Activated naive CD4-positive, alpha-beta T cell treated with anti-CD3 and anti-CD28 coated beads, Interleukin-2, amount 50 U/mL, for 72 hours (primary cell): ENCODE measurements at regions not wholly inside any gene's neighbourhood (a gene's known extent, or its start where the extent isn't known, plus 50 kb on each side); places are given as distances from the start of the nearest gene placed in this dataset.

ENCODE experiments used
- ATAC-seq, 2 donors: fragments of 150-1000 bp; cut with Tn5 transposase; 2 replicates each; pipeline ENCODE4 v1.10.0; 2021; ENCODE audit warnings: mild to moderate bottlenecking in 2 of 2, moderate library complexity in 2 of 2
- DNase-seq, 2 donors: peaks; one replicate each; pipeline ENCODE4 v3.0.0; 2021 to 2022; ENCODE audit warnings: low spot score in 2 of 2
- H3K27ac Mint-ChIP-seq, 2 donors: one replicate each; pipeline ENCODE4 v1.8.0; 2022; ENCODE audit warnings: mild to moderate bottlenecking in 2 of 2, mixed read lengths in 2 of 2
- H3K36me3 Mint-ChIP-seq, 2 donors: one replicate each; pipeline ENCODE4 v1.8.0; 2022; ENCODE audit warnings: mixed read lengths in 2 of 2
- H3K9me3 Mint-ChIP-seq, 2 donors: one replicate each; pipeline ENCODE4 v1.8.0; 2022; ENCODE audit warnings: mixed read lengths in 2 of 2

DNA sequence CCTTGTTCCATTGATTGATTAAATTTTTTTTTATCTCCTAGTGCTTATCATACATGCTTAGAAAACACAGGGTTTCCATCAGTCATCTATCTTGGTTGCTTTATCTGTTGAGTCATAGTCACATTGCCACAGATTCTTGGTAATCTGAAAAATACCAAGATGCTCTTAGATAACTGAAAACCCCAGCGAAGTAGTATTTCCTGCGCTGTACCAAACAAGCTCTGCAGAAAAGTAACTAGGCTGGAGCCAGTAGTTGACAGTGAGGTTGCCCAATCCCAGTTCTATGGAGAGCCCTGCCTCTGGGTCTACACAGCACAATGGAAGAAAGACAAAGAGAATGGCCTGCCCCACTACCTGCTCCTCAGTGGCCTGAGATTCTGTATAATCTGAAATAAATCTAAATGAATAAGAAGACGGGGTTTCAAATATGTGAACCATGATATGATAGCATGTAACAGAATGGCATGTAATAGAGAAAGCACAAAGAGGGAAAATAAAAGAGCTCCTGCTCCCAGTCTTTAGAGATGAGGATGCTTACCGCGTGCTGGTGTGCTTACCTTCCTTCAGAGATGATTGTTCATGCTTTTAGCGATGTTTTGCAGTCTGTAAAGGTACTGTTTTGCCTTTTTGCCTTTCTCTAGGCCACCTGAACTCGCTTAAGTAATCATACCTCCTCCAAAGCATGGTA, 55.3 kb upstream of the RAPGEF2 start:
- no peak for DNase-seq
- H3K27ac Mint-ChIP-seq, result no peak overlapping the region
- H3K36me3 Mint-ChIP-seq, result no peaks in the 10 kb centered on the region
- no peaks in the 10 kb centered on the region for H3K9me3 Mint-ChIP-seq
- ATAC-seq, result peak; percentile 26 to 63

GRCh38 chr4:159048166-159048886, 54.6 kb upstream of the RAPGEF2 start:
- no peaks in the 10 kb centered on the region for H3K36me3 Mint-ChIP-seq

DNA sequence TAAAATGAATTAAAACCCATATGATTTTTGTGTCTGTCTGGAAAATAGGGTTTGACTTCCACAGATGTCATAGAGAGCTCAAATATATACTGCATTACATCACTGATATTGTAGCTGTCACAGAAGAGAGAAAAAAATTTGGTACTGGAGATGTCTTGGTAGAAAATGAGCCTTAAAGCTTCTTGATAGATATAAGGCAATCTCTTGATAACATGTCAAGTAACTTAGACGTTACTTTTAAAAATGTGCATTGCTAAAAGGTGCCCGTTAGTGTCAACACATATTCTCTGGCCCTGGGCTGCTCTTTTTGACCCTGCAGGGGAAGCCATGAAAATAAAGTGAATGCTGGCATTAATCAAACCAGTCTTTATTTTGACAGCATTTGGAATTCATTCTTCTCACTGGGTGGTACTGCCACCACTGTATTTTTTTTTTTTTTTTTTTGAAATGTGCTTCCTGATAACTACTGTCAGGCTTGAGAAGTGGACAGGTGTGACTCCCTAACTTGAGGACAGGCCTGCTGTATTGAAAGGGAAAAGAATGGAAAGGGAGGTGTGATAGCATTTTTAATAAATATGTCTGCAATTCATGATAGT, 53.0 kb upstream of the RAPGEF2 start:
- DNase-seq (no peak), ATAC-seq (no peak)
- H3K27ac Mint-ChIP-seq, result no peak overlapping the region
- H3K9me3 Mint-ChIP-seq, result no peaks in the 10 kb centered on the region
- H3K36me3 Mint-ChIP-seq, result no peaks in the 10 kb centered on the region

More at GRCh38 chr4:159048166-159048886, 54.6 kb upstream of the RAPGEF2 start:
- Mint-ChIP-seq H3K9me3 (no peaks in the 10 kb centered on the region), H3K27ac (no peak overlapping the region)
- ATAC-seq, result no peak
- no peak for DNase-seq

DNA sequence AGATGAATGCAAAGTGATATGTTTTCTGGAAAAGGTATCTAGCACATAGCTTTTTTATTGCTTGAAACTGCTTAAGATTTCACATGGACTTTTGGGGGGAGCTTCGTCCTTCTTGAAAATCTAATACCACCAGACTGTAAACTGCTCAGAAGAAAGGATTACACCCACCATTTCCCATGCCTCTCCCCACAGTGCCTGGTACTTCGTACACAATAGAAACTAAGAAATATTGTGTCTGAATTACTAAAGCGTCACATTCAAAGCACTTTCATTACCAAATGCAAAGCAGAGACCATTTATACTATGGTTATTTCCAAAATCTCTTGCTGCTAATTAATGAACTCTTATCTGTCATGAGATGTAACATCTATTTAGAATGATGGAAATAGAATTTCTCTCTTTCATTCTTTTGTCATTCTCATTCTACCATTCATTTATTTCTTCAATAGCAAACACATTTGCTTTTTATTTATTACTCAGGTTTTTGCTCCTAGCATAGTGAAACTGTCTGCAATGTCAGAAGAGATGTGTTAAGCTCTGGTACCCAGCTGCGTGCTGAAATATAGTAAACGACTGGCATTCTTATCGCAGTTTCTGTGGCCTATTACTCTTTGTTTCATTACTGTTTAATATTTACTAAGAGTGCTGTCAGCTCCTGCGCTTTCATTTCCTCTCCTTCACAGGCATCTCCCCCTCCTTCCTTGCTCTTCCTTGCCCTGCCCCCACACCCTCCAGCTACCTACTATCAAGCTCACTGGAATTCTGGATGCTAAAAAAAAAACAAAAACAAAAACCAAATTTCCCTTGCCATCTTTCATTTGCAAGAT, 51.4 kb upstream of the RAPGEF2 start:
- DNase-seq (no peak), ATAC-seq (no peak)
- H3K27ac Mint-ChIP-seq, result no peak overlapping the region
- H3K9me3 Mint-ChIP-seq, result no peaks in the 10 kb centered on the region
- no peaks in the 10 kb centered on the region for H3K36me3 Mint-ChIP-seq

GRCh38 chr4:159052315-159052714, 50.6 kb upstream of the RAPGEF2 start:
- no peaks in the 10 kb centered on the region for H3K9me3 Mint-ChIP-seq
- no peaks in the 10 kb centered on the region for H3K36me3 Mint-ChIP-seq
- ATAC-seq, result no peak

More at GRCh38 chr4:159052315-159052714, 50.6 kb upstream of the RAPGEF2 start:
- DNase-seq, result no peak
- no peak overlapping the region for H3K27ac Mint-ChIP-seq
